HCT116 (cell line): ENCODE measurements at regions not wholly inside any gene's neighbourhood (a gene's known extent, or its start where the extent isn't known, plus 50 kb on each side); places are given as distances from the start of the nearest gene placed in this dataset.
"Not testable (repeated sequence)": the region's sequence is repeated elsewhere in the genome, so short reads cannot be mapped to it uniquely, and the experiment has no call there.

ENCODE experiments used
- ATAC-seq: fragments of 200-7000 bp; cut with Tn5 transposase; 2 replicates; pipeline ENCODE4 v1.9.1; 2020; ENCODE audit warnings: mild to moderate bottlenecking, moderate library complexity
- BruUV-seq: library from RNA; stranded (reverse); fragments of 400-500 nt; replicated peaks from 2 replicates; lab custom pipeline; 2021; lab: Mats Ljungman, UMichigan
- CTCF ChIA-PET: fragments of 300-600 bp; sonication (Branson Sonifier 250); formaldehyde crosslinking; loops from one replicate; lab custom pipeline; 2021; ENCODE audit warnings: antibody characterized with exemption; lab: Charles Lee
- POLR2A ChIA-PET: fragments of 300-600, 350-600 bp; sonication (Branson Sonifier 250); formaldehyde crosslinking; loops from one replicate; lab custom pipeline; 2021; ENCODE audit warnings: antibody characterized with exemption; lab: Charles Lee
- RAD21 ChIA-PET, 2 experiments: fragments of 300-600 bp; sonication (Branson Sonifier 250); formaldehyde crosslinking; loops; one replicate each; lab custom pipeline; 2023; ENCODE audit warnings: low total read pairs in 2 of 2; ENCODE audit not compliant: uncharacterized antibody in 2 of 2, unreplicated experiment in 2 of 2, low non-redundant PET in 1 of 2; lab: Charles Lee
- DNase-seq: peaks from one replicate; pipeline ENCODE4 v3.0.0-alpha.2; 2010; ENCODE audit warnings: low read depth, low spot score
- H2AFZ ChIP-seq: fragments of 200-600 bp; shearing (Covaris generic), sonication (generic); 2 replicates; pipeline ENCODE4 v1.6.1; 2017; ENCODE audit warnings: low read depth, mixed run types, mixed read lengths, antibody characterized with exemption, low read length; ENCODE audit not compliant: poor library complexity, severe bottlenecking
- H3K27ac ChIP-seq: 2 replicates; pipeline ENCODE4 v1.5.1; 2012; ENCODE audit warnings: low read depth, low read length
- H3K27me3 ChIP-seq: fragments of 200-600 bp; sonication (generic); 2 replicates; pipeline ENCODE4 v1.6.1; 2016; ENCODE audit warnings: mixed run types, low read length, mixed read lengths; ENCODE audit not compliant: insufficient read depth
- H3K36me3 ChIP-seq, 2 experiments: fragments of 200-500 bp in 1 of 2; fragments of 200-600 bp in 1 of 2; sonication (Bioruptor generic) in 1 of 2; sonication (generic) in 1 of 2; 2 replicates each; pipeline versions ENCODE4 v1.5.1 to v1.6.1; 2014 to 2016; ENCODE audit warnings: low read length in 2 of 2, inconsistent platforms in 1 of 2, mixed read lengths in 1 of 2, mixed run types in 1 of 2; ENCODE audit not compliant: insufficient read depth in 2 of 2, control insufficient read depth in 1 of 2
- H3K4me1 ChIP-seq, 2 experiments: fragments of 200-600 bp in 1 of 2; sonication (generic) in 1 of 2; 2 replicates each; pipeline versions ENCODE4 v1.5.1 to v1.6.1; 2012 to 2017; ENCODE audit warnings: low read length in 2 of 2, inconsistent platforms in 1 of 2, mild to moderate bottlenecking in 1 of 2, mixed read lengths in 1 of 2, mixed run types in 1 of 2, moderate library complexity in 1 of 2; ENCODE audit not compliant: insufficient read depth in 2 of 2, control insufficient read depth in 1 of 2
- H3K4me2 ChIP-seq: fragments of 200-600 bp; sonication (generic); 2 replicates; pipeline ENCODE4 v1.6.1; 2017; ENCODE audit warnings: mixed run types, low read length, mixed read lengths
- H3K4me3 ChIP-seq, 2 experiments: fragments of 200-600 bp in 1 of 2; sonication (generic) in 1 of 2; replicated peaks in 1 of 2; 2 replicates each; pipeline ENCODE4 v1.5.1; 2011 to 2016; ENCODE audit warnings: low read length in 2 of 2, control low read depth in 1 of 2, low read depth in 1 of 2, mild to moderate bottlenecking in 1 of 2, mixed read lengths in 1 of 2, mixed run types in 1 of 2
- H3K79me2 ChIP-seq: fragments of 200-600 bp; sonication (generic); 2 replicates; pipeline ENCODE4 v1.6.1; 2017; ENCODE audit warnings: mild to moderate bottlenecking, mixed run types, low read length, moderate library complexity, mixed read lengths; ENCODE audit not compliant: insufficient read depth
- H3K9ac ChIP-seq: fragments of 200-600 bp; sonication (generic); 2 replicates; pipeline ENCODE4 v1.6.1; 2016; ENCODE audit warnings: low read length, mixed read lengths
- H3K9me2 ChIP-seq: fragments of 200-600 bp; sonication (generic), shearing (Covaris generic); 2 replicates; pipeline ENCODE4 v1.6.1; 2017; ENCODE audit warnings: mixed run types, mild to moderate bottlenecking, moderate library complexity; ENCODE audit not compliant: insufficient read depth
- H3K9me3 ChIP-seq, 2 experiments: fragments of 200-500 bp in 1 of 2; fragments of 200-600 bp in 1 of 2; sonication (Bioruptor generic) in 1 of 2; sonication (generic) in 1 of 2; 2 replicates each; pipeline ENCODE4 v1.6.1; 2014 to 2017; ENCODE audit warnings: low read length in 2 of 2, mixed read lengths in 2 of 2, inconsistent platforms in 1 of 2, low read depth in 1 of 2, mild to moderate bottlenecking in 1 of 2, mixed run types in 1 of 2, moderate library complexity in 1 of 2; ENCODE audit not compliant: control insufficient read depth in 1 of 2, insufficient read depth in 1 of 2
- H4K20me1 ChIP-seq: fragments of 200-600 bp; sonication (generic), shearing (Covaris generic); 2 replicates; pipeline ENCODE4 v1.6.1; 2017; ENCODE audit warnings: mixed run types, mild to moderate bottlenecking, moderate library complexity; ENCODE audit not compliant: insufficient read depth
- ATF3 ChIP-seq: IDR thresholded peaks from 2 replicates; pipeline ENCODE4 v1.6.1; 2012
- EGR1 ChIP-seq: IDR thresholded peaks from 2 replicates; pipeline ENCODE4 v1.6.1; 2012; ENCODE audit warnings: low read depth
- FOSL1 ChIP-seq: IDR thresholded peaks from 2 replicates; pipeline ENCODE4 v1.6.1; 2012; ENCODE audit warnings: low read depth
- MAX ChIP-seq: IDR thresholded peaks from 2 replicates; pipeline ENCODE4 v1.6.1; 2012
- POLR2AphosphoS5 ChIP-seq: IDR thresholded peaks from 2 replicates; pipeline ENCODE4 v1.6.1; 2011; ENCODE audit warnings: mild to moderate bottlenecking, low read depth, low read length, moderate library complexity
- RAD21 ChIP-seq: IDR thresholded peaks from 2 replicates; pipeline ENCODE4 v1.6.1; 2012; ENCODE audit warnings: low read depth, mild to moderate bottlenecking
- ZNF274 ChIP-seq: fragments of 200-500 bp; sonication (Bioruptor generic); IDR thresholded peaks from 2 replicates; pipeline ENCODE4 v1.6.1; 2014; ENCODE audit warnings: mild to moderate bottlenecking, low read depth, low read length, inconsistent platforms
- intact Hi-C: fragments of 100-400 bp; cut with micrococcal nuclease; formaldehyde crosslinking; loops from 2 replicates; pipeline ENCODE4 v1.10.0; 2022

GRCh38 chr1:229175297-229175696 lies 95.6 kb upstream of the RAB4A start:
- RAD21 ChIA-PET, DNase-seq, H3K4me3 ChIP-seq, H3K36me3 ChIP-seq, CTCF ChIA-PET, H3K9me3 ChIP-seq, BruUV-seq, H3K4me2 ChIP-seq, H2AFZ ChIP-seq, intact Hi-C loops, ATAC-seq, H3K9ac ChIP-seq, H4K20me1 ChIP-seq, H3K27me3 ChIP-seq, H3K4me1 ChIP-seq, H3K27ac ChIP-seq, H3K79me2 ChIP-seq, POLR2A ChIA-PET, H3K9me2 ChIP-seq: not testable (repeated sequence)

- H3K4me2 ChIP-seq, H3K4me3 ChIP-seq, H2AFZ ChIP-seq, H3K9me2 ChIP-seq, ATAC-seq, H3K9me3 ChIP-seq, H3K27ac ChIP-seq, DNase-seq, H4K20me1 ChIP-seq, H3K36me3 ChIP-seq, H3K4me1 ChIP-seq, BruUV-seq, RAD21 ChIA-PET, H3K9ac ChIP-seq, POLR2A ChIA-PET, H3K27me3 ChIP-seq, H3K79me2 ChIP-seq, CTCF ChIA-PET, intact Hi-C loops: not testable (repeated sequence)
Observed at GRCh38 chr1:229176457-229176856, 94.5 kb upstream of the RAB4A start.

GRCh38 chr1:229180161-229180560 lies 90.8 kb upstream of the RAB4A start:
- no peaks in the 10 kb centered on the region for H3K9me3 ChIP-seq
- ATAC-seq = no peak
- H3K4me3 ChIP-seq = no peak overlapping the region
- ChIA-PET CTCF (no interaction called here), RAD21 (no interaction called here), POLR2A (no interaction called here)
- no peak overlapping the region for H2AFZ ChIP-seq
- no peaks in the 10 kb centered on the region; a peak in 1 of 4 replicates for H3K4me1 ChIP-seq
- H3K27me3 ChIP-seq = no peaks in the 10 kb centered on the region
- intact Hi-C loops = no loop called here
- H3K4me2 ChIP-seq = no peak overlapping the region
- H3K27ac ChIP-seq = no peak overlapping the region
- H4K20me1 ChIP-seq = no peaks in the 10 kb centered on the region
- no peaks in the 10 kb centered on the region for H3K9me2 ChIP-seq
- no peak for DNase-seq
- H3K79me2 ChIP-seq = no peaks in the 10 kb centered on the region
- no peak overlapping the region for H3K9ac ChIP-seq
- no TSS peak for BruUV-seq
- TF ChIP-seq POLR2AphosphoS5 (no peak), FOSL1 (no peak), ZNF274 (no peak), MAX (no peak), RAD21 (no peak), EGR1 (no peak), ATF3 (no peak)
- no peaks in the 10 kb centered on the region for H3K36me3 ChIP-seq
